AML-193 (cell line): ENCODE measurements at regions not wholly inside any gene's neighbourhood (a gene's known extent, or its start where the extent isn't known, plus 50 kb on each side); places are given as distances from the start of the nearest gene placed in this dataset.

Experiments used
- DNase-seq, 2 experiments: peaks; one replicate each; lab custom pipeline; 2025; lab: John Stamatoyannopoulos, UW

- DNase-seq: no peak
Observed at GRCh38 chr11:27287205-27287604, 75.8 kb downstream of the CCDC34 start.

GRCh38 chr11:27285761-27286160 is 77.3 kb downstream of the CCDC34 start:
- no peak for DNase-seq

- no peak for DNase-seq
Observed at GRCh38 chr11:27282806-27283205, 80.2 kb downstream of the CCDC34 start.

GRCh38 chr11:27281740-27282590 is 81.0 kb downstream of the CCDC34 start:
- no peak for DNase-seq

GRCh38 chr11:27281276-27281675 is 81.7 kb downstream of the CCDC34 start:
- no peak for DNase-seq

- no peak for DNase-seq
Observed at GRCh38 chr11:27280140-27280539, 82.9 kb downstream of the CCDC34 start.

GRCh38 chr11:27279460-27279859 is 83.6 kb downstream of the CCDC34 start:
- no peak for DNase-seq

GRCh38 chr11:27277843-27278242 is 85.2 kb downstream of the CCDC34 start:
- DNase-seq: no peak

GRCh38 chr11:27276141-27276540 is 86.9 kb downstream of the CCDC34 start:
- no peak for DNase-seq

- no peak for DNase-seq
Observed at GRCh38 chr11:27274854-27275395, 88.1 kb downstream of the CCDC34 start.

GRCh38 chr11:27266125-27266524 is 96.9 kb downstream of the CCDC34 start:
- DNase-seq: no peak

- DNase-seq: no peak
Observed at GRCh38 chr11:27263986-27264385, 99.0 kb downstream of the CCDC34 start.

- no peak for DNase-seq
Observed at GRCh38 chr11:27263046-27263445, 100.0 kb downstream of the CCDC34 start.

GRCh38 chr11:27255447-27255828 is 107.6 kb downstream of the CCDC34 start:
- DNase-seq: no peak

GRCh38 chr11:27254744-27255446 is 108.1 kb downstream of the CCDC34 start:
- no peak for DNase-seq

GRCh38 chr11:27253224-27253623 is 109.8 kb downstream of the CCDC34 start:
- DNase-seq: no peak

- no peak for DNase-seq
Observed at GRCh38 chr11:27250867-27251665, 111.9 kb downstream of the CCDC34 start.

- DNase-seq: no peak
Observed at GRCh38 chr11:27248576-27249509, 114.2 kb downstream of the CCDC34 start.

- DNase-seq: no peak
Observed at GRCh38 chr11:27247660-27248059, 115.4 kb downstream of the CCDC34 start.

GRCh38 chr11:27246925-27247324 is 116.1 kb downstream of the CCDC34 start:
- no peak for DNase-seq

- DNase-seq: no peak
Observed at GRCh38 chr11:27244900-27245299, 118.1 kb downstream of the CCDC34 start.
